NCI-H748 (cell line): ENCODE measurements at regions not wholly inside any gene's neighbourhood (a gene's known extent, or its start where the extent isn't known, plus 50 kb on each side); places are given as distances from the start of the nearest gene placed in this dataset.

Source experiments
- DNase-seq: peaks from one replicate; lab custom pipeline; 2025; ENCODE audit not compliant: unreplicated experiment; lab: John Stamatoyannopoulos, UW

GRCh38 chr20:1720845-1721475 is 63.4 kb upstream of the SIRPG start:
- no peak for DNase-seq

DNA sequence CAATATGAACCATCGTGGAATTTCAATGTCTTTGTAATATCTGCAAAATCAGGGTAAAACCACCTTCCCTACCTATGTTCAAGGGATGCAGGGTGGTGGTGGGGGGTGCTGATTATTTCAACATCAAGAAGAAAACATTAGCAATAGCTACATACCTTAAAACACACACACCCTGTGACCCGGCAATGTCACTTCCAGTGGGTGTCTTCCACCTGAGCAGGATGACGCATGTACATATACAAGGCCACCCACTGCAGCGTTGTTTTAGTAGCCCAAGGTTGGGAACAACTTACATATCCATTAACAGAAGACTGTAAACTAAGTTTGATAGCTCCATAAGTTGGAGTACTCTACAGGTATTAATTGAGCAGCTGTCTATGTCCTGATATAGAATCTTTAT is 62.6 kb upstream of the SIRPG start:
- no peak for DNase-seq

GRCh38 chr20:1718604-1719384 is 61.2 kb upstream of the SIRPG start:
- DNase-seq = no peak

DNA sequence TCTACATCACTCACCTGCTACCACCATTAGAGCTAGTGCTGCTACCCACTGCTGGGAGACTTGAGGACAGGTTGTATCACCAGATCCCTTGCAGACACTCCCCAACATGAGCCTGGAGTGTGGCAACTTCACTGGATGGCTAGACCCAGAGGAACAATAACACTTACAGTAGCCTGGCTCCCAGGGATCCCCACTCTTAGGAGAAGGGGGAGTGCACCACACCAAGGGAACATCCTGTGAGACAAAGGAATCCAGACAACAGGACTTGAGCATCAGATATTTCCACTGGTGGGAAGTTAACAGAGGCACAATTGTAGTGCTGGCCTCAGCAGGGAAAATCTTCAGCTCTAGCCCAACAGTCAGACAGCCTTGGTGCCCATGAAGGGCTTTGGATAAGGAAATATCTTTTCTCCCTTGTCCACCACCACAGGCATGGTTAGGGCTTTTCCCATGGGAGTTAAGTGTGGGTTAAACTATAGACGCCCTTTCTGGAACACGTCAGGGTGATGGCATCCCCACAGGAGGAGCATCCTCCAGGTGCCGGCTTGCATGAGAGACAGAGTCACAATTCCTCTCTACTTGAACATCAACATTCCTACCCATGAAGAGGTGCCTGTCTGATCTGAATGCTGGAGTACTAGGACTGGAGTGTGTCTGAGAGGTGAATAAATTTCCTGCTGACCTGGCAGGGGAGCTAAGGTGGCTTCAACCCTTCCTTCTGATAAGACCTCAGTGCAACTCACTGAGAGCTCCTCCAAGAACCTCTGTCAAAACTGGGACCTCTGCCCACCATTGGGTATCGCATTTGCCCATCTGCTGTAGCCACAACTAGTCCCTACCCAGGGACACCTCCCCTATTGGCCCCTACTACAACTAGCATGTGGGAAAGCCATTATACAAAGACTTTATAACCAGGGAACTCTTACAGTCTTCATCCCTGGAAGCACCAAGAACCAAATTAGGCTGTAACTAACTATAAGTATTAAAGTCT is 55.4 kb upstream of the SIRPG start:
- DNase-seq = no peak

- peak; percentile 33 for DNase-seq
Measured at GRCh38 chr20:1711826-1712601, 54.4 kb upstream of the SIRPG start.

GRCh38 chr20:1711266-1711665 is 53.7 kb upstream of the SIRPG start:
- no peak for DNase-seq

- DNase-seq = no peak
Measured at GRCh38 chr20:1710484-1710883, 52.9 kb upstream of the SIRPG start.

- no peak for DNase-seq
Measured at GRCh38 chr20:1707588-1708449, 50.2 kb upstream of the SIRPG start.
